ENCODE measurements at regions not wholly inside any gene's neighbourhood (a gene's known extent, or its start where the extent isn't known, plus 50 kb on each side); places are given as distances from the start of the nearest gene placed in this dataset.

DNA sequence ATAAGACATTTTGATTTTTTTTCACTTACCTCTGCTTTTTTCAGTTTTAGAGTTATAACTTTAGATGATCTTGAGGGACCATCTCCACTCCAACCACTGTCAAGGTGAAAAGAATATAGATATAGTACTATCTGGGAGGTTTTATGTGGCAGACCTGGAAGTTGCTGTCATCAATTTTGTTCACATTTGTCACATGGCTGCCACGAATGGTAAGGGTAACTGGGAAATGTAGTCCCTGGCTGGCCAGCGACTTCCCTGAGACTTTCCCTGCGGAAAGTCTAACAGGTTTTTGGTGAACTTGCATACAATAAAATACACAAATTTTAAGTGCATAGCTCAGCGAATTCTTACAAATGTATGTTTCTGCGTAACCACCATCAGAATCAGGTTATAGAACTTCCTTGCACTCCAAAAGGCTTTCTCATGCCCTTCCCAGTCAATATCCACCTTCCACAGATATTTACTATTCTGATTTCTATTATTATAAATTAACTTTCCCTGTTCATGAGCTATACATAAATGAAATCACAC lies 121.5 kb downstream of the MAT2B start:
- no peak overlapping the region for H3K4me3 ChIP-seq (ENCODE audit: low read length in 2 of 2)
- peaks cover 0 to 2% of the 10 kb centered on the region in 2 donors for H3K27me3 ChIP-seq (ENCODE audit: control insufficient read depth in 1 of 2, insufficient read depth in 2 of 2, low read length in 1 of 2)
- H3K4me1 ChIP-seq (ENCODE audit: control insufficient read depth in 1 of 2, insufficient read depth in 2 of 2, low read length in 2 of 2), result no peaks in the 10 kb centered on the region
- intact Hi-C loops (cut with DNase I), result no loop called here
- no peaks in the 10 kb centered on the region for H3K9me3 ChIP-seq (ENCODE audit: control insufficient read depth, low read length)
- DNase-seq, result no peak
- ATAC-seq (ENCODE audit: low FRiP score), result no peak
- no peaks in the 10 kb centered on the region for H3K36me3 ChIP-seq (ENCODE audit: control insufficient read depth in 1 of 2, insufficient read depth in 2 of 2, low read length in 1 of 2)
- no peak overlapping the region for H3K27ac ChIP-seq (ENCODE audit: low read depth in 1 of 2, low read length in 2 of 2)
- WGBS, 2 donors, result 82 to 84% methylated on average over 5 of the region's 5 CpGs

DNA sequence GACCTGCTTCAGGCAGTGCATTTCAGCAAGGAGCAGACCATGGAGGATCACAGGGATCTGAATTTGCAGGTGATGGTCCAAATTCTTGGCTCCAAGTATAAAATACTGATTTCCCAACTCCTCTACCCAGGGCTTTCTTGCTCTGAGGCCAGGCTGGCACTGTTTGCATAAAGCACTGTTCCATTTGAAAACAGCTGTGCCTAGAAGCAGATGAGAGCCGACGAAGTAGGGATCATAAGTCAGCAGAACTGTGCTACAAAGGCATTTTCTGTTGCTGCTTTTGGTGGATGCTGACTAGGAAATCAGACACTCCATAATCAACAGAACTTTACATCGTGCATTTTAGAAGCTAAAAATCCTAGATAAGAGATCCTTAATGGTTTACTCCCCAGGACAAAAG lies 126.4 kb downstream of the MAT2B start:
- WGBS, 2 donors, result 31 to 42% methylated on average over 3 of the region's 3 CpGs
- H3K36me3 ChIP-seq (ENCODE audit: control insufficient read depth in 1 of 2, insufficient read depth in 2 of 2, low read length in 1 of 2), result no peaks in the 10 kb centered on the region
- no peaks in the 10 kb centered on the region for H3K4me1 ChIP-seq (ENCODE audit: control insufficient read depth in 1 of 2, insufficient read depth in 2 of 2, low read length in 2 of 2)
- intact Hi-C loops (cut with DNase I), result no loop called here
- ATAC-seq (ENCODE audit: low FRiP score), result no peak
- no peaks in the 10 kb centered on the region for H3K9me3 ChIP-seq (ENCODE audit: control insufficient read depth, low read length)
- H3K27me3 ChIP-seq (ENCODE audit: control insufficient read depth in 1 of 2, insufficient read depth in 2 of 2, low read length in 1 of 2), result peaks cover 0 to 2% of the 10 kb centered on the region in 2 donors
- H3K27ac ChIP-seq (ENCODE audit: low read depth in 1 of 2, low read length in 2 of 2), result no peak overlapping the region
- DNase-seq, result no peak
- H3K4me3 ChIP-seq (ENCODE audit: low read length in 2 of 2), result no peak overlapping the region

DNA sequence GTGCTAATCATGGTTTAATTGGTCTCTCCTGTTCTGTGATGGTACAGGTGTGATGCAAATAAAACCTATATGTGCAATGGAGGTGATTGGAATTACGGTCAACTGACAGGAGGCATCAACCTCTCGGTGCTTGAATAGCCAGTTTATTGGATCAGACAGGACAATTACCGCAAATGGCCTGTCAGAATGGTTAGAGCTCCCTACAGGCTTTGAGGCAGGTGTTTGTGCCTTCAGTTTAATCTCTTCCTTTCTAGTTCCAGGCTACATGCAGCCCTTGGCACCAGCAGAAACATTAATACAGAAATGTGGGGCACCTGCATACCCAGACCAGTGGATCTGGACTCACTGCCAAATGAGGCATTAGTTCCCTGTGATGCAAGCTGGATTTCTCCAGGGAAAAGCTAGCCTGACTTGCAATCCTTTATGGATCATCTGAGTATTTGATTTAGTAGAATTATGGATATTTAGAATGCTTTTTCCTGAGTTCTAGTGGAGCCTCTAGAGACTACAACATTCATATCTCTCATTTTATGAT lies 128.6 kb downstream of the MAT2B start:
- H3K27ac ChIP-seq (ENCODE audit: low read depth in 1 of 2, low read length in 2 of 2), result no peak overlapping the region
- DNase-seq (no peak), ATAC-seq (ENCODE audit: low FRiP score) (no peak)
- H3K4me3 ChIP-seq (ENCODE audit: low read length in 2 of 2), result no peak overlapping the region
- no peaks in the 10 kb centered on the region for H3K36me3 ChIP-seq (ENCODE audit: control insufficient read depth in 1 of 2, insufficient read depth in 2 of 2, low read length in 1 of 2)
- intact Hi-C loops (cut with DNase I), result no loop called here
- no peaks in the 10 kb centered on the region for H3K9me3 ChIP-seq (ENCODE audit: control insufficient read depth, low read length)
- no peaks in the 10 kb centered on the region for H3K27me3 ChIP-seq (ENCODE audit: control insufficient read depth in 1 of 2, insufficient read depth in 2 of 2, low read length in 1 of 2)
- 80 to 85% methylated on average over 3 of the region's 3 CpGs for WGBS, 2 donors
- H3K4me1 ChIP-seq (ENCODE audit: control insufficient read depth in 1 of 2, insufficient read depth in 2 of 2, low read length in 2 of 2), result no peaks in the 10 kb centered on the region

DNA sequence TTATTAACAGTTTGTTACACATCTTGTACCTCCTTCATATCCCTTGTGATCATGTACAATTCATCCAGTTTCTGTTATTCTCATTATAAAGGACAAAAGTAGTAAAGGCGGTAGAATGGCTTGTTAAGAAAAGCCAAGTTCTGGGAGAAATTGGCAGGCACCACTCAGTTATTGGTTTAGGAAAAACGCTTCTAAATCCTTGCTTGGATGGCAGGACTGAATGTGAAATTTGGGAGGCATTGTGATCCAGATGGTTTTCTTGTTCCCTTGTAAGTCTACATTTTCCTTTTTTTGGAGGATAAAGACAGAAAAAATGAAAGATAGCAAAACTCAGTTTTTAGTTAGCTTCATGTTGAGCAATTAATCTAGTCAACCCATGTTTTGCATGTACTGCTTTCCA lies 130.2 kb downstream of the MAT2B start:
- H3K27ac ChIP-seq (ENCODE audit: low read depth in 1 of 2, low read length in 2 of 2), result no peak overlapping the region
- intact Hi-C loops (cut with DNase I), result no loop called here
- H3K4me1 ChIP-seq (ENCODE audit: control insufficient read depth in 1 of 2, insufficient read depth in 2 of 2, low read length in 2 of 2), result no peaks in the 10 kb centered on the region
- no peak for DNase-seq
- ATAC-seq (ENCODE audit: low FRiP score), result no peak
- WGBS, 2 donors, result 66 to 70% methylated on average over 2 of the region's 2 CpGs
- no peaks in the 10 kb centered on the region for H3K36me3 ChIP-seq (ENCODE audit: control insufficient read depth in 1 of 2, insufficient read depth in 2 of 2, low read length in 1 of 2)
- H3K4me3 ChIP-seq (ENCODE audit: low read length in 2 of 2), result no peak overlapping the region
- no peaks in the 10 kb centered on the region for H3K9me3 ChIP-seq (ENCODE audit: control insufficient read depth, low read length)
- H3K27me3 ChIP-seq (ENCODE audit: control insufficient read depth in 1 of 2, insufficient read depth in 2 of 2, low read length in 1 of 2), result no peaks in the 10 kb centered on the region

- no peaks in the 10 kb centered on the region for H3K9me3 ChIP-seq (ENCODE audit: control insufficient read depth, low read length)
- no peak for DNase-seq
- H3K4me1 ChIP-seq (ENCODE audit: control insufficient read depth in 1 of 2, insufficient read depth in 2 of 2, low read length in 2 of 2), result no peaks in the 10 kb centered on the region
- no peak for ATAC-seq (ENCODE audit: low FRiP score)
- no peaks in the 10 kb centered on the region for H3K27me3 ChIP-seq (ENCODE audit: control insufficient read depth in 1 of 2, insufficient read depth in 2 of 2, low read length in 1 of 2)
- 62 to 80% methylated on average over 4 of the region's 4 CpGs for WGBS, 2 donors
- intact Hi-C loops (cut with DNase I), result no loop called here
- no peaks in the 10 kb centered on the region for H3K36me3 ChIP-seq (ENCODE audit: control insufficient read depth in 1 of 2, insufficient read depth in 2 of 2, low read length in 1 of 2)
- no peak overlapping the region for H3K4me3 ChIP-seq (ENCODE audit: low read length in 2 of 2)
- H3K27ac ChIP-seq (ENCODE audit: low read depth in 1 of 2, low read length in 2 of 2), result no peak overlapping the region
These were observed 137.5 kb downstream of the MAT2B start for GRCh38 chr5:163642904-163643303.

- Histone ChIP-seq H3K4me3 (ENCODE audit: low read length in 2 of 2) (no peak overlapping the region), H3K27me3 (ENCODE audit: control insufficient read depth in 1 of 2, insufficient read depth in 2 of 2, low read length in 1 of 2) (no peaks in the 10 kb centered on the region), H3K9me3 (ENCODE audit: control insufficient read depth, low read length) (no peaks in the 10 kb centered on the region), H3K4me1 (ENCODE audit: control insufficient read depth in 1 of 2, insufficient read depth in 2 of 2, low read length in 2 of 2) (no peaks in the 10 kb centered on the region), H3K36me3 (ENCODE audit: control insufficient read depth in 1 of 2, insufficient read depth in 2 of 2, low read length in 1 of 2) (no peaks in the 10 kb centered on the region), H3K27ac (ENCODE audit: low read depth in 1 of 2, low read length in 2 of 2) (no peak overlapping the region)
- intact Hi-C loops (cut with DNase I), result no loop called here
- WGBS, 2 donors, result 72 to 74% methylated on average over 5 of the region's 5 CpGs
- ATAC-seq (ENCODE audit: low FRiP score) (no peak), DNase-seq (no peak)
These were observed 140.3 kb downstream of the MAT2B start for GRCh38 chr5:163645421-163646416.

- no peak overlapping the region for H3K27ac ChIP-seq (ENCODE audit: low read depth in 1 of 2, low read length in 2 of 2)
- no peaks in the 10 kb centered on the region for H3K27me3 ChIP-seq (ENCODE audit: control insufficient read depth in 1 of 2, insufficient read depth in 2 of 2, low read length in 1 of 2)
- no peaks in the 10 kb centered on the region for H3K4me1 ChIP-seq (ENCODE audit: control insufficient read depth in 1 of 2, insufficient read depth in 2 of 2, low read length in 2 of 2)
- no peaks in the 10 kb centered on the region for H3K9me3 ChIP-seq (ENCODE audit: control insufficient read depth, low read length)
- ATAC-seq (ENCODE audit: low FRiP score) (no peak), DNase-seq (no peak)
- no peaks in the 10 kb centered on the region for H3K36me3 ChIP-seq (ENCODE audit: control insufficient read depth in 1 of 2, insufficient read depth in 2 of 2, low read length in 1 of 2)
- H3K4me3 ChIP-seq (ENCODE audit: low read length in 2 of 2), result no peak overlapping the region
- intact Hi-C loops (cut with DNase I), result no loop called here
- WGBS, 2 donors, result 73 to 77% methylated on average over 2 of the region's 2 CpGs
These were observed 144.1 kb downstream of the MAT2B start for GRCh38 chr5:163649514-163649913.

DNA sequence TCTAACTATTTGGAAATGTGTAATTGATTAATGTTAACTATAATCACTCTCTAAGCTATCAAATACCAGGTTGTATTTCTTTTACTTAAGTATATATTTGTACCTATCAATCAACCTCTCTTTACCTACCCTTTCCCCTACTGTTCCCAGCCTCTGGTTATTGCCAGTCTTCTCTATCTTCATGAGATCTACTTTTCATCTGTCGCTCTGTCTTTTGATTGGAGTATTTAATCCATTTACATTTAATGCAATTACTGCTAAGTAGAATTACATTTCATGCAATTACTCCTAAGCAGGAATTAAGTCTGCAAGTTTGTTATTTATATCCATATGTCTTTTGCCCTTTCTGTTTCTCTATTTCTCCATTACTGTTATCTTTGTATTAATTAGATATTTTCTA lies 148.1 kb downstream of the MAT2B start:
- intact Hi-C loops (cut with DNase I), result no loop called here
- H3K4me1 ChIP-seq (ENCODE audit: control insufficient read depth in 1 of 2, insufficient read depth in 2 of 2, low read length in 2 of 2), result no peaks in the 10 kb centered on the region
- no peak for ATAC-seq (ENCODE audit: low FRiP score)
- H3K27me3 ChIP-seq (ENCODE audit: control insufficient read depth in 1 of 2, insufficient read depth in 2 of 2, low read length in 1 of 2), result no peaks in the 10 kb centered on the region
- no peak overlapping the region for H3K4me3 ChIP-seq (ENCODE audit: low read length in 2 of 2)
- H3K9me3 ChIP-seq (ENCODE audit: control insufficient read depth, low read length), result no peaks in the 10 kb centered on the region
- H3K27ac ChIP-seq (ENCODE audit: low read depth in 1 of 2, low read length in 2 of 2), result no peak overlapping the region
- DNase-seq, result no peak
- H3K36me3 ChIP-seq (ENCODE audit: control insufficient read depth in 1 of 2, insufficient read depth in 2 of 2, low read length in 1 of 2), result no peaks in the 10 kb centered on the region
- 83 to 91% methylated on average over 1 of the region's 1 CpG for WGBS, 2 donors

Data from aorta (tissue), 5 donors.